Caco-2 (cell line): ENCODE measurements at regions not wholly inside any gene's neighbourhood (a gene's known extent, or its start where the extent isn't known, plus 50 kb on each side); places are given as distances from the start of the nearest gene placed in this dataset.
A peak's percentile ranks its signal among the peaks of the same experiment; 100 is the strongest.

Experiments used
- BruUV-seq: library from RNA; stranded (reverse); fragments of 400-500 nt; replicated peaks from 2 replicates; lab custom pipeline; 2021; lab: Mats Ljungman, UMichigan
- CTCF ChIA-PET: fragments of 300-600 bp; sonication (Branson Sonifier 250); formaldehyde crosslinking; loops from one replicate; lab custom pipeline; 2022; ENCODE audit warnings: antibody characterized with exemption; lab: Charles Lee
- POLR2A ChIA-PET: fragments of 300-600 bp; sonication (Branson Sonifier 250); formaldehyde crosslinking; loops from one replicate; lab custom pipeline; 2022; ENCODE audit warnings: antibody characterized with exemption; lab: Charles Lee
- DNase-seq, 2 experiments: peaks; one replicate each; pipeline versions ENCODE4 v3.0.0 to v3.0.0-alpha.2; 2020 to 2022
- H3K27me3 ChIP-seq: replicated peaks from 2 replicates; pipeline ENCODE4 v1.6.0; 2011; ENCODE audit warnings: low read length; ENCODE audit not compliant: control insufficient read depth, insufficient read depth
- H3K36me3 ChIP-seq: 2 replicates; pipeline ENCODE4 v1.5.1; 2011; ENCODE audit warnings: low read length; ENCODE audit not compliant: control insufficient read depth, insufficient read depth
- H3K4me1 ChIP-seq: fragments of 250-450 bp; sonication (Bioruptor Pico); 2 replicates; pipeline ENCODE4 v1.5.1; 2020; ENCODE audit warnings: mild to moderate bottlenecking
- H3K4me3 ChIP-seq: 2 replicates; pipeline ENCODE4 v1.5.1; 2011; ENCODE audit warnings: low read depth, mild to moderate bottlenecking, control low read depth, low read length
- H3K9me3 ChIP-seq: fragments of 250-450 bp; sonication (Bioruptor Pico); 2 replicates; pipeline ENCODE4 v1.5.1; 2020; ENCODE audit warnings: mild to moderate bottlenecking, moderate library complexity
- H3K27ac Mint-ChIP-seq: one replicate; pipeline ENCODE4 v1.8.0; 2022; ENCODE audit warnings: mixed read lengths; ENCODE audit not compliant: unreplicated experiment
- H3K27me3 Mint-ChIP-seq: one replicate; pipeline ENCODE4 v1.8.0; 2022; ENCODE audit warnings: mixed read lengths; ENCODE audit not compliant: insufficient read depth, unreplicated experiment
- H3K36me3 Mint-ChIP-seq: one replicate; pipeline ENCODE4 v1.8.0; 2022; ENCODE audit warnings: mild to moderate bottlenecking, mixed read lengths; ENCODE audit not compliant: insufficient read depth, unreplicated experiment
- H3K4me1 Mint-ChIP-seq: one replicate; pipeline ENCODE4 v1.8.0; 2022; ENCODE audit warnings: low read depth, mixed read lengths; ENCODE audit not compliant: unreplicated experiment
- H3K4me3 Mint-ChIP-seq: one replicate; pipeline ENCODE4 v1.8.0; 2022; ENCODE audit warnings: mild to moderate bottlenecking, moderate library complexity, mixed read lengths; ENCODE audit not compliant: unreplicated experiment
- H3K9me3 Mint-ChIP-seq: one replicate; pipeline ENCODE4 v1.8.0; 2022; ENCODE audit warnings: mixed read lengths; ENCODE audit not compliant: unreplicated experiment
- intact Hi-C: fragments of 100-400 bp; cut with micrococcal nuclease; formaldehyde crosslinking; loops from one replicate; pipeline ENCODE4 v1.10.0; 2022; ENCODE audit not compliant: unreplicated experiment
- TF ChIP-seq, protein P1 (sequence below), 2 experiments: fragments of 200-600 bp in 1 of 2; IDR thresholded peaks; 1 replicate in 1 of 2; 2 replicates in 1 of 2; pipeline versions ENCODE4 v1.5.1 to v1.8.0; 2011 to 2022; ENCODE audit warnings: antibody characterized with exemption in 1 of 2, control low read depth in 1 of 2, inconsistent platforms in 1 of 2, low read depth in 1 of 2, low read length in 1 of 2, mild to moderate bottlenecking in 1 of 2, moderate library complexity in 1 of 2; ENCODE audit not compliant: insufficient read depth in 1 of 2, severe bottlenecking in 1 of 2, unreplicated experiment in 1 of 2

DNA sequence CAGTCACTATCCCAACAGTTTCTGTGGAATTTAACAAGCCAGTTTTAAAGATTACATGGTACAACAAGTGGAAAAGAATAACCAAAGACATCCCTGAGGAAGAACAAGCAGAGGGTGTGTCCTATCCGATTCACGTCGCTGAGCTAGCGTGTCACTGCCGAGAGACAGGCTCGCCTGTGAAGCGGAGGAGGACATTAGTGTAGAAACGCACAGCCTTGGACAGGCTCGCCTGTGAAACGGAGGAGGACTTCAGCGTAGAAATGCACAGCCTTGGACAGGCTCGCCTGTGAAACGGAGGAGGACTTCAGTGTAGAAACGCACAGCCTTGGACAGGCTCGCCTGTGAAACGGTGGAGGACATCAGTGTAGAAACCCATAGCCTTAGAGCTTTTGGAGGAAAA lies 52.7 kb upstream of the INPP5A start:
- no peak for DNase-seq
- Histone ChIP-seq H3K27me3 (no peaks in the 10 kb centered on the region), H3K36me3 (no peaks in the 10 kb centered on the region), H3K4me3 (no peak overlapping the region), H3K9me3 (no peaks in the 10 kb centered on the region), H3K4me1 (peaks cover 9% of the 10 kb centered on the region; the same call in 1 of the 2 replicates)
- Mint-ChIP-seq H3K4me1 (peaks cover 9% of the 10 kb centered on the region), H3K27ac (no peak overlapping the region), H3K4me3 (no peak overlapping the region), H3K36me3 (no peaks in the 10 kb centered on the region), H3K27me3 (no peaks in the 10 kb centered on the region), H3K9me3 (peaks cover 9% of the 10 kb centered on the region)
- intact Hi-C loops, result no loop called here
- ChIA-PET CTCF (no interaction called here), POLR2A (no interaction called here)
- TF ChIP-seq, protein P1, sequence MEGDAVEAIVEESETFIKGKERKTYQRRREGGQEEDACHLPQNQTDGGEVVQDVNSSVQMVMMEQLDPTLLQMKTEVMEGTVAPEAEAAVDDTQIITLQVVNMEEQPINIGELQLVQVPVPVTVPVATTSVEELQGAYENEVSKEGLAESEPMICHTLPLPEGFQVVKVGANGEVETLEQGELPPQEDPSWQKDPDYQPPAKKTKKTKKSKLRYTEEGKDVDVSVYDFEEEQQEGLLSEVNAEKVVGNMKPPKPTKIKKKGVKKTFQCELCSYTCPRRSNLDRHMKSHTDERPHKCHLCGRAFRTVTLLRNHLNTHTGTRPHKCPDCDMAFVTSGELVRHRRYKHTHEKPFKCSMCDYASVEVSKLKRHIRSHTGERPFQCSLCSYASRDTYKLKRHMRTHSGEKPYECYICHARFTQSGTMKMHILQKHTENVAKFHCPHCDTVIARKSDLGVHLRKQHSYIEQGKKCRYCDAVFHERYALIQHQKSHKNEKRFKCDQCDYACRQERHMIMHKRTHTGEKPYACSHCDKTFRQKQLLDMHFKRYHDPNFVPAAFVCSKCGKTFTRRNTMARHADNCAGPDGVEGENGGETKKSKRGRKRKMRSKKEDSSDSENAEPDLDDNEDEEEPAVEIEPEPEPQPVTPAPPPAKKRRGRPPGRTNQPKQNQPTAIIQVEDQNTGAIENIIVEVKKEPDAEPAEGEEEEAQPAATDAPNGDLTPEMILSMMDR (IDR thresholded peaks at IDR 0.05; ENCODE audit: insufficient read depth in 1 of 2, low read depth in 1 of 2, low read length in 1 of 2, severe bottlenecking in 1 of 2, unreplicated experiment in 1 of 2), result no peak
- no TSS peak for BruUV-seq

DNA sequence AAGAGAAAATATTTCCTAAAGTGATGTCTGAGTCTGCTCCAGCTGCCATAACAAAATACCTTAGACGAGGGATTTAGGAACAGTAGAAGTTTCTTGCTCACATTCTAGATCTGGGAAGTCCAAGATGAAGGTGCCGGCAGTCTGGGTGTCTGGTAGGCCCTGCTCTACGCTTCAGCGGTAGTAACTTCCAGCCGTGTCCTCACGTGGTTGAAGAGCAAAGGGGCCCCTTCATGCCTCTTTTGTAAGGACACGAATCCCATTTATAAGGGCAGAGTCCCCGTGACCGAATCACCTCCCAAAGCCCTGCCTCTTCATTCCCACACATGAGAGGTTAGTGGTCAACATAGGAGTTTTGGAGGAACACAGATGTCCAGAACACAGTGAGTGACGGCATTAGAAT lies 52.2 kb upstream of the INPP5A start:
- DNase-seq, result no peak
- H3K4me3 Mint-ChIP-seq, result no peak overlapping the region
- peaks cover 9% of the 10 kb centered on the region for H3K4me1 Mint-ChIP-seq
- no peak overlapping the region for H3K27ac Mint-ChIP-seq
- ChIA-PET POLR2A (no interaction called here), CTCF (no interaction called here)
- BruUV-seq, result no TSS peak
- Histone ChIP-seq H3K27me3 (no peaks in the 10 kb centered on the region), H3K4me1 (peaks cover 9% of the 10 kb centered on the region; the same call in 1 of the 2 replicates), H3K4me3 (no peak overlapping the region), H3K9me3 (no peaks in the 10 kb centered on the region), H3K36me3 (no peaks in the 10 kb centered on the region)
- H3K36me3 Mint-ChIP-seq, result no peaks in the 10 kb centered on the region
- TF ChIP-seq, protein P1 (IDR thresholded peaks at IDR 0.05; ENCODE audit: insufficient read depth in 1 of 2, low read depth in 1 of 2, low read length in 1 of 2, severe bottlenecking in 1 of 2, unreplicated experiment in 1 of 2), result no peak
- H3K9me3 Mint-ChIP-seq, result peaks cover 9% of the 10 kb centered on the region
- intact Hi-C loops, result no loop called here
- no peaks in the 10 kb centered on the region for H3K27me3 Mint-ChIP-seq

DNA sequence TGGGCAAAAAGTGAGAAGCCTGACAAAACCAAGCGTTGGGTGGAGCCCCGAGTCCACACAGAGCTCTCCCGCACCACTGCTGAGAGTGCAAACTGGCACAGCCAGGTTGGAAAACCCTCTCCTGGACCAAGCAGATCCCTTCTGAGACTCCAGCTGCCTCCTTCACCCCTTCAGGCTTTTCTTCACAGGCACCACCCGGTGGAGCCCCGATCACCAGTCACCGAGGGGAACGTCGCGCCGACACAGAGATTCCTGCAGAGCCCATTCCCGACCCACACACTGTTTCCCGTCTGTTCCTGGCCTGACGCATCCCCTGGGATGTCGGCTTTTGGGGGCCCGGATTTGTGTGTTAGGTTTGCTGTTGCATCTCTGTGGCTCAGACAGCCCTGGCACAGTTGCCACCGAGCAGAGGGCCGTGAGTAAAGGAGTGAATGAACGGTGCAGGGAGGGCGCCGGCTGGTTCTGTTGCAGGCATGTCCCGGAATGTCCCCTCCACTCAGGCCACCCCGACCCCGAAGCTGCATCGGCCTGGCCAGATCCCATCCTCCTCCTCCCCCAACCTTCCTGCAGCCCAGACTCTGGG lies 51.0 kb upstream of the INPP5A start:
- TF ChIP-seq, protein P1 (IDR thresholded peaks at IDR 0.05; ENCODE audit: insufficient read depth in 1 of 2, low read depth in 1 of 2, low read length in 1 of 2, severe bottlenecking in 1 of 2, unreplicated experiment in 1 of 2), result no peak
- CTCF ChIA-PET, result no interaction called here
- no peaks in the 10 kb centered on the region for H3K27me3 ChIP-seq
- intact Hi-C loops, result no loop called here
- Mint-ChIP-seq H3K9me3 (peaks cover 9% of the 10 kb centered on the region), H3K27ac (no peak overlapping the region), H3K4me1 (peaks cover 9% of the 10 kb centered on the region), H3K36me3 (no peaks in the 10 kb centered on the region), H3K27me3 (no peaks in the 10 kb centered on the region), H3K4me3 (no peak overlapping the region)
- H3K4me1 ChIP-seq, result peaks cover 9% of the 10 kb centered on the region; the same call in 1 of the 2 replicates
- BruUV-seq, result no TSS peak
- DNase-seq, result peak in 1 of 2 experiments; percentile 30
- H3K9me3 ChIP-seq, result no peaks in the 10 kb centered on the region
- POLR2A ChIA-PET, result no interaction called here
- H3K36me3 ChIP-seq, result no peaks in the 10 kb centered on the region
- H3K4me3 ChIP-seq, result no peak overlapping the region
